Panc1 (cell line): ENCODE measurements at regions not wholly inside any gene's neighbourhood (a gene's known extent, or its start where the extent isn't known, plus 50 kb on each side); places are given as distances from the start of the nearest gene placed in this dataset.

Source experiments
- POLR2AphosphoS5 ChIP-seq: IDR thresholded peaks from 2 replicates; pipeline ENCODE4 v1.6.1; 2012; ENCODE audit warnings: mild to moderate bottlenecking, low read depth, low read length, moderate library complexity
- TF ChIP-seq, protein P1 (sequence below): fragments of 450-650 bp; IDR thresholded peaks from 2 replicates; pipeline ENCODE4 v1.5.1; 2017; ENCODE audit warnings: mild to moderate bottlenecking

DNA sequence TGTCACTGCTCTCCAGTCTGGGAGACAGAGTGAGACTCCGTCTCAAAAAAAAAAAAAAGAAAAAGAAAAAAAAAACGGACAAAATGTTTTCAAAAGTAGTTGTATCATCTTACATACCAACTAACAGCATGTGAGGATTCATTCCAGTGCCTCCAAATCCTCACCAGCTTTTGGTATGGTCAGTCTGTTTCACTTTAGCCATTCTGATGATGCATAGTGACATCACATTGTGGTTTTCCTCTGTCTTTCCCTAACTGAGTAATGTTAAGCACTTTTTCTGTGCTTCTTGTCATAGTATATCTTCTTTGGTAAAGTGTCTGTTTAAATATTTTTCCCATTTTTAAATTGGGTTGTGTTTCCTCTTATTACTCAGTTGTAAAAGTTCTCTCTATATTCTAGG is 251.4 kb upstream of the CTBP2 start:
- TF ChIP-seq, protein P1, sequence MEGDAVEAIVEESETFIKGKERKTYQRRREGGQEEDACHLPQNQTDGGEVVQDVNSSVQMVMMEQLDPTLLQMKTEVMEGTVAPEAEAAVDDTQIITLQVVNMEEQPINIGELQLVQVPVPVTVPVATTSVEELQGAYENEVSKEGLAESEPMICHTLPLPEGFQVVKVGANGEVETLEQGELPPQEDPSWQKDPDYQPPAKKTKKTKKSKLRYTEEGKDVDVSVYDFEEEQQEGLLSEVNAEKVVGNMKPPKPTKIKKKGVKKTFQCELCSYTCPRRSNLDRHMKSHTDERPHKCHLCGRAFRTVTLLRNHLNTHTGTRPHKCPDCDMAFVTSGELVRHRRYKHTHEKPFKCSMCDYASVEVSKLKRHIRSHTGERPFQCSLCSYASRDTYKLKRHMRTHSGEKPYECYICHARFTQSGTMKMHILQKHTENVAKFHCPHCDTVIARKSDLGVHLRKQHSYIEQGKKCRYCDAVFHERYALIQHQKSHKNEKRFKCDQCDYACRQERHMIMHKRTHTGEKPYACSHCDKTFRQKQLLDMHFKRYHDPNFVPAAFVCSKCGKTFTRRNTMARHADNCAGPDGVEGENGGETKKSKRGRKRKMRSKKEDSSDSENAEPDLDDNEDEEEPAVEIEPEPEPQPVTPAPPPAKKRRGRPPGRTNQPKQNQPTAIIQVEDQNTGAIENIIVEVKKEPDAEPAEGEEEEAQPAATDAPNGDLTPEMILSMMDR: no peak
- TF ChIP-seq POLR2AphosphoS5: no peak
